Neural cell (in vitro differentiated cells): ENCODE measurements at regions not wholly inside any gene's neighbourhood (a gene's known extent, or its start where the extent isn't known, plus 50 kb on each side); places are given as distances from the start of the nearest gene placed in this dataset.

Experiments
- CTCF ChIP-seq: fragments of 450-650 bp; IDR thresholded peaks from 2 replicates; pipeline ENCODE4 v1.5.1; 2014; ENCODE audit warnings: antibody characterized with exemption, mild to moderate bottlenecking, moderate library complexity; ENCODE audit not compliant: poor library complexity, severe bottlenecking
- EP300 ChIP-seq: fragments of 450-650 bp; conservative IDR thresholded peaks from 2 replicates; pipeline ENCODE4 v1.6.1; 2014; ENCODE audit warnings: antibody characterized with exemption, mild to moderate bottlenecking, moderate library complexity; ENCODE audit not compliant: poor library complexity, severe bottlenecking
- MXI1 ChIP-seq: fragments of 450-650 bp; conservative IDR thresholded peaks from 2 replicates; pipeline ENCODE4 v1.6.1; 2014; ENCODE audit warnings: antibody characterized with exemption, mild to moderate bottlenecking; ENCODE audit not compliant: poor library complexity, severe bottlenecking
- POLR2AphosphoS5 ChIP-seq: IDR thresholded peaks from 2 replicates; pipeline ENCODE4 v1.6.1; 2012
- RAD21 ChIP-seq: fragments of 450-650 bp; conservative IDR thresholded peaks from 2 replicates; pipeline ENCODE4 v1.6.1; 2014; ENCODE audit warnings: antibody characterized with exemption, mild to moderate bottlenecking, moderate library complexity
- REST ChIP-seq: IDR thresholded peaks from 2 replicates; pipeline ENCODE4 v1.6.1; 2012; ENCODE audit warnings: borderline replicate concordance
- TAF1 ChIP-seq: IDR thresholded peaks from 2 replicates; pipeline ENCODE4 v1.6.1; 2012; ENCODE audit warnings: low read depth

GRCh38 chr4:152079079-152079478 lies 318.3 kb upstream of the GATB start:
- no peak for TF ChIP-seq CTCF
- TF ChIP-seq TAF1 = no peak
- no peak for TF ChIP-seq POLR2AphosphoS5
- TF ChIP-seq RAD21 = no peak
- TF ChIP-seq EP300 = no peak
- TF ChIP-seq REST = no peak
- no peak for TF ChIP-seq MXI1
